ENCODE measurements at regions not wholly inside any gene's neighbourhood (a gene's known extent, or its start where the extent isn't known, plus 50 kb on each side); places are given as distances from the start of the nearest gene placed in this dataset.

GRCh38 chr2:211241891-211242290 is 685.5 kb downstream of the CPS1 start:
- H3K9me2 ChIP-seq (replicated peaks; ENCODE audit: insufficient read depth, low read length): no peaks in the 10 kb centered on the region
- no peak overlapping the region for H2AFZ ChIP-seq (ENCODE audit: low read length)
- H3K27ac ChIP-seq (ENCODE audit: low read length): no peak overlapping the region
- H3K4me2 ChIP-seq (ENCODE audit: low read depth, low read length): no peak overlapping the region
- no peak for DNase-seq
- no peaks in the 10 kb centered on the region for H3K27me3 ChIP-seq (replicated peaks; ENCODE audit: insufficient read depth, low read length)
- H3K9me3 ChIP-seq (replicated peaks; ENCODE audit: insufficient read depth, low read length): no peaks in the 10 kb centered on the region
- no peaks in the 10 kb centered on the region for H3F3A ChIP-seq (ENCODE audit: insufficient read depth, low read length)
- no peak overlapping the region for H3K4me3 ChIP-seq (ENCODE audit: low read length)
- no peak for TF ChIP-seq EZH2phosphoT487 (IDR thresholded peaks at IDR 0.05; ENCODE audit: low read length)
- no peak for TF ChIP-seq EZH2 (optimal IDR thresholded peaks at IDR 0.05; ENCODE audit: low read depth, low read length)
- no peak for TF ChIP-seq CTCF (IDR thresholded peaks at IDR 0.05; ENCODE audit: low read length)
- H3K9ac ChIP-seq (ENCODE audit: low read length): no peak overlapping the region
- no peaks in the 10 kb centered on the region for H3K79me2 ChIP-seq (ENCODE audit: low read length)
- H4K20me1 ChIP-seq (ENCODE audit: insufficient read depth, low read length): no peaks in the 10 kb centered on the region
- H3K36me3 ChIP-seq (replicated peaks; ENCODE audit: insufficient read depth, low read length): no peaks in the 10 kb centered on the region
- no peaks in the 10 kb centered on the region for H3K4me1 ChIP-seq (ENCODE audit: low read length)

- no peak for DNase-seq
- Histone ChIP-seq H3K4me1 (ENCODE audit: low read length) (no peaks in the 10 kb centered on the region), H3K79me2 (ENCODE audit: low read length) (no peaks in the 10 kb centered on the region), H3K27me3 (replicated peaks; ENCODE audit: insufficient read depth, low read length) (no peaks in the 10 kb centered on the region), H4K20me1 (ENCODE audit: insufficient read depth, low read length) (no peaks in the 10 kb centered on the region), H3K4me2 (ENCODE audit: low read depth, low read length) (no peak overlapping the region), H3K36me3 (replicated peaks; ENCODE audit: insufficient read depth, low read length) (no peaks in the 10 kb centered on the region), H3K9me3 (replicated peaks; ENCODE audit: insufficient read depth, low read length) (no peaks in the 10 kb centered on the region), H3F3A (ENCODE audit: insufficient read depth, low read length) (no peaks in the 10 kb centered on the region), H2AFZ (ENCODE audit: low read length) (no peak overlapping the region), H3K4me3 (ENCODE audit: low read length) (no peak overlapping the region), H3K27ac (ENCODE audit: low read length) (no peak overlapping the region), H3K9ac (ENCODE audit: low read length) (no peak overlapping the region), H3K9me2 (replicated peaks; ENCODE audit: insufficient read depth, low read length) (no peaks in the 10 kb centered on the region)
- no peak for TF ChIP-seq CTCF (IDR thresholded peaks at IDR 0.05; ENCODE audit: low read length)
- TF ChIP-seq EZH2phosphoT487 (IDR thresholded peaks at IDR 0.05; ENCODE audit: low read length): no peak
- no peak for TF ChIP-seq EZH2 (optimal IDR thresholded peaks at IDR 0.05; ENCODE audit: low read depth, low read length)
These were observed 691.4 kb downstream of the CPS1 start for GRCh38 chr2:211247751-211248150.

- Histone ChIP-seq H3K4me1 (ENCODE audit: low read length) (no peaks in the 10 kb centered on the region), H3K79me2 (ENCODE audit: low read length) (no peaks in the 10 kb centered on the region), H2AFZ (ENCODE audit: low read length) (no peak overlapping the region), H3K27me3 (replicated peaks; ENCODE audit: insufficient read depth, low read length) (no peaks in the 10 kb centered on the region), H3K9ac (ENCODE audit: low read length) (no peak overlapping the region), H3K27ac (ENCODE audit: low read length) (no peak overlapping the region), H3K9me3 (replicated peaks; ENCODE audit: insufficient read depth, low read length) (no peaks in the 10 kb centered on the region), H3K36me3 (replicated peaks; ENCODE audit: insufficient read depth, low read length) (no peaks in the 10 kb centered on the region), H4K20me1 (ENCODE audit: insufficient read depth, low read length) (no peaks in the 10 kb centered on the region), H3K4me2 (ENCODE audit: low read depth, low read length) (no peak overlapping the region), H3K4me3 (ENCODE audit: low read length) (no peak overlapping the region), H3F3A (ENCODE audit: insufficient read depth, low read length) (no peaks in the 10 kb centered on the region), H3K9me2 (replicated peaks; ENCODE audit: insufficient read depth, low read length) (no peaks in the 10 kb centered on the region)
- DNase-seq: no peak
- no peak for TF ChIP-seq CTCF (IDR thresholded peaks at IDR 0.05; ENCODE audit: low read length)
- no peak for TF ChIP-seq EZH2 (optimal IDR thresholded peaks at IDR 0.05; ENCODE audit: low read depth, low read length)
- TF ChIP-seq EZH2phosphoT487 (IDR thresholded peaks at IDR 0.05; ENCODE audit: low read length): no peak
These were observed 692.4 kb downstream of the CPS1 start for GRCh38 chr2:211248841-211249240.
